DMS53 (cell line): ENCODE measurements at regions not wholly inside any gene's neighbourhood (a gene's known extent, or its start where the extent isn't known, plus 50 kb on each side); places are given as distances from the start of the nearest gene placed in this dataset.

ENCODE experiments used
- DNase-seq: peaks from one replicate; lab custom pipeline; 2025; lab: John Stamatoyannopoulos, UW

DNA sequence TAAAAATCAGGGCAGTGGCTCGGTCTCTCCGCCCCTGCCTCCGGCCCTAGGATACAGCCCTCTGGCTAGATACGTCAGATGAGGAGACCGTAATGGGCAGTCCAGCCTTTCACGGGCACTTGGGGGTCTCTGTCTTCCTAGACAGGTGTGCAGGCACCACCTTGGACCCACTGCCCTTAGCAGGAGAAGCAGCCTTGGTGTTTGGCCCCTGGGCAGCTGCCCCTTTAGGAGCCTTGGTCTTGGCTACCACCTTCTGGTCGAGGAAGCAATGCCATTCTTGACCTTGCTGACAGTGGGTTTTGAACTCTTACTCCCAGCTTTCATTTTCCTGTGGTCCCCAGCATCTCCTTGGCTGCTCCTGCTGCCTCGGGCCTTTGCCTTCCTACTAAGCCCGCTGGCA, 149.7 kb upstream of the FRMD4B start:
- no peak for DNase-seq

DNA sequence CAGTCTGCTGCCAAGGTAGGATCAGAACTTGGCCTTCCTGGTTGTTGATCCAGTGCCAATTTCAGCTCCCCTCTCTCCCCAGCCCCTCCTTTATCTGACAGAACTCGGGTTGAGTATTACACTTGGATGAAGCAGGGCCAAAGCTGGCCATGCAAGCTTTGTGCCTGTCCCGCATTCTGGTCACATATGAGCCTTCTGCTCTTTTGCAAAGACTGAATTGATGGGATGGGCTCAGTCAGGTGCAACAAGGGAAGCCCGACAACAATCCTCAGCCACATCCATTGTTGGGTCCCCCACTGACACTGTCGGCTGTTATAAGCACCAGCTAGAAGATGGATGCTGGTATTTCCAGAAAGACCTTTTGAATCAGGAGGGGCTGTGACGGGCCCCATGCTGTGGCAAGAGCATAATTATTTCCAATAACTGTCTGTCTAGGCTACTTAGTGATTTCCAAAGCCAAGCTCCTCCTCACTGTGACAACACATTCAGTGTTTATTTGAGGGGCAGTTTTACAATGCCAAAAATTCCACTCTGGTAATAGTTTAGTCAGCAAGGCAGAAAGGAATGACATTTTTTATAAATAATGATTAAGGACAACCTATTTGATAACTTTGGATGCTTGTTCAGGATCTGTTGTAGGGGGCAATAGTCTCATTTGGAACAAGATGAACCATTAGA, 146.8 kb upstream of the FRMD4B start:
- no peak for DNase-seq

DNA sequence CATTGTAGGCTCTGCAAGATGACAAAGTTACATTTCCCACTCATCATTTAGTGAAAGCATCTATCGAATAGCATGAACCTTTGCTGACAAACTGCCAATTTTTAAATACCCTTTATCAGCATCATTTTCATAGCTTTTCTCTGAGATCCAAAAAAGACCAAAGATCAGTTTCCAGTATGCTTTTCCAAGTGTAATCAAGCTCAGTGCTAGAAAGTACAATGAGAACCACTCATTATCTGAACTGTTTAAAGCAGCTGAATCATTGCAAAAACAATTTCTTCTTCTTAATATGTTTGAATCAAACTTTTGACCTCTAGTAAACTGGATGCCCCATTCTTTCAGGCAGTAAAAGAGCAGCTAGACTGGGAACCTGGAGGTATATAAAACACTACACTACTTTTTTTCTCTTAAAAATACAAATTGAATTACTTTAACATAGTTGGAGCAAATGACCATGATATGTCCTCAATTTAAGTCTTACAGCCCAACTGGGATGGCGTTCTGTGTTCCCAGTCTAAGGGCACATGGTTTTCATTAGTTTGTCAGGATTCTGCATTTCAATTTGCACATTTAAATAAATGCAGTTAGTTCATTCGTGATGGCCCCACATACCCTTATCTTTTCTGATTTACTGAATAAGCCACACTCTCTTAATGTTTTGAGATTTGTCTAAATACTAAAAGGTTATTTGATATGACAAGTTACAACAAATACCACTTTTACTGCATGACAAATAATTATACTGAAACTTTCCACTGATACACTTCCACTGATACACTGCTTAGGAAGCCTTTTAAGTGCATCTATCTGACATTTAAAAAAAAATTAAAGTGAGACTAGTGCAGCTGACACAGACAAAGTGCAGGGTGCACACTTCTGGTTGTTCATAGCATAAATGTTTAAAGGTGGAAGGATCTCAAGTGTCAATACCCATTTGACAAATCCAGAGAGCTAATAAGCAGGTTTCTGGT, 146.0 kb upstream of the FRMD4B start:
- no peak for DNase-seq

DNA sequence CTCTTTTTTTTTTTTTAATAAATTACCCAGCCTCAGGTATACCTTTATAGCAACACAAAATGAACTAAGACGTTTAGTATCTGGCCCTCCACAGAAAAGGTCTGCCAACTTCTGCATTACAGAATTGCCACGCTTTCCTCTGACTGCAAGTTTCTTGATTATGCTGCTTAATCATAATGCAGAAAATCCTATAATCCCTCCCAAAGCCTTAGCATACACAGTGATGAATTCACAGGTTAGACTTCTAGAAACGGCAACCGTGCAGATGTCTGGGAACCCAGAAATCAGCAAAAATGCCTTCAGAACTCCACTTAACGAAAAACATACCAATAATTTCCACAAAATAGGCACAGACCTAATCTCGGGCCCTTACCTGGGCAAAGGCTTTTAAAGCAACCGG, 144.7 kb upstream of the FRMD4B start:
- DNase-seq = no peak

DNA sequence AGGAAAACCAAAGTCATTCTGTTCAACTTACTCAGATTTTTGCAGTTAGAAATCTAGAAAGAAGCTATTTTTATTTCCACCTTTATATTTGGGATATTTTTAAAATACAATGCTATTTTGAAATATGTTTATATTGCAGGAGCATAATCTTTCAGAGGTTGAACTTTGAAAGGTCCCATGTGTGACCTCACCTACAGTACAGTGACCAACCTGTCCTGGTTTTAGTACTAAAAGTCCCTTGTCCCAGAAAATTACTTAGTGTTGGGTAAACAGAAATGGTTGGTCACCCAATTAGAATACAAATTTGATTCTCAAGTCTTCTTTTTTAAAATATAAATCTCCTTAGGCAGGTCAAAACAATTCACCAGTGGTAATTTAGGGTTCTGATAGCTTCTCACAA, 141.6 kb upstream of the FRMD4B start:
- DNase-seq = no peak

DNA sequence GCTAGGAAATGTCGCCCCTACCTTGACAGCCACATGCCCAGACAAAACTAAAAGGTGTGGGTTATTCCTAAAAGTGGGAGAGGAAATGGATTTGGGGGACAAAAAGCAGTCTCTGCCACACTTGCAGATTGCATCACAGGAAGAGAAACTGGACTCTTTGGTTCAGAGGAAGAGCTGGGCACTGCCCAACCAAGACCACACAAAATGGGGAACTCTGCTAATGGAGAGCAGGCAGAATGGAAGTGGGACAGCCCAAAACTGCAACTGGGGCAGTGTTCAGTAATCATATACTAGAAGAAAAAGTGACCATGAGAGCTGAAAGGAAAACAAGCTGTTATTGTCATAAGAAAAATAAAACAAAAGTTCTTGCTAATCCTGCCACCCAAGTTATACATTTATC, 138.9 kb upstream of the FRMD4B start:
- DNase-seq = no peak

DNA sequence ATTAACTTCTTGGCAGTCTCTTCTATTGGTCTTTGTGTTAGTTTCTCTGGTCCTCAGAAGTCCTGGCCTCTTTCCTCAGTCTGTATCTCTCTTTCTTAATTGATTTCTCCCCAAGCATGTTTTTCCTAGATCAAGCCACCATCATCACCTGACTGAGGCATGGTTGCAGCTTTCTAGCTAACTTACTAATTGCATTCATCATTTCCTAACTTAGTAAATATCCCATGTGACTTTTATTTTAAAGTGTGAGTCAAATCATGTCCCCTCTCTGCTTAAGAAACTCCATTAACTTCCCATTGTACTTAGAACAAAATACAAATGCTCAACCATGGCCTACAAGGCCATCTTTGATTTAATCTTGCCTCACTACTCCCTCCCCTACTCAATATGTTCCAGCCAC, 135.4 kb upstream of the FRMD4B start:
- DNase-seq = no peak

DNA sequence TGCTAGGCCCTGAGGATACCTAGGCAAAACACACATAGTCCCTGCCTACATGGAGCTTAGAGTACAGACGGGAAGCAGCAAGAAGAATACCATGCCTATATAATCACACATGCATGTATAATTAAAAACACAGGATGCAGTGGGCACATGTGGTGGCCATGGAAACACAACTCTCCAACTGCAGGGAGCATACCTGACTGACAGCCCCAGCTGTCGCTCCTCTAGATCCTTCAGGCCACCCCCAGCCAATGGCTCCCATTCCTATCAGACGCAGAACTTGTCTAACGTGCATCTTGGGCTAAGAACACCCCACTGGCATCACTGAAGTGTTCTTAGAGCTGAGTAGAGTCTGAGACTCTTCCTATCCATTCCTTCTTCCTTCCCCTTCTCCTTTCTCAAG, 125.5 kb upstream of the FRMD4B start:
- DNase-seq = no peak

DNA sequence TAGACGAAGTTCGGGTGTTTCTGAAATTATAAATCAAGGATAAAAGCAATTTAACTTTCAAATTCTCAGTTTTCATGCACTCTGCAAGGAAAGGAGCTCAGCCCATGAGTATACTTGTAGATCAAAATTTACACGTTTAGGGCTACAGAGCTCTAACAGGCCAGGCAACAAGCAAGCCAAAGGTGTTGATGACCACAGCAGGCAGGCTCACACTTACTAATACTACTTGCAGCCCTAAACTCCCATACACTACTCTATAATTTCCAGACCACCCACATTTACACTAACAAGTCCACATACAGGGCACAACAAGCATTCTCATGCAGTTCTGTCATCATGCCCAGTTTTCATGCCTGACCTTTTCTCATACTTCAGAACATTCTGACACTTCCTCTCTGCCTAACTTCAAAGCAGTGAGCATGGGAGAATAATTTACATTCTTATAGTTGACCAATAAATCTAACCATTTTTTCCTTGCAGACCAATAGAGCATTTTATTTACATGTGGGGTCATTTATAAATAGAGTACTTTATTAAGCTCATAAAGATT, 124.7 kb upstream of the FRMD4B start:
- DNase-seq = no peak

DNA sequence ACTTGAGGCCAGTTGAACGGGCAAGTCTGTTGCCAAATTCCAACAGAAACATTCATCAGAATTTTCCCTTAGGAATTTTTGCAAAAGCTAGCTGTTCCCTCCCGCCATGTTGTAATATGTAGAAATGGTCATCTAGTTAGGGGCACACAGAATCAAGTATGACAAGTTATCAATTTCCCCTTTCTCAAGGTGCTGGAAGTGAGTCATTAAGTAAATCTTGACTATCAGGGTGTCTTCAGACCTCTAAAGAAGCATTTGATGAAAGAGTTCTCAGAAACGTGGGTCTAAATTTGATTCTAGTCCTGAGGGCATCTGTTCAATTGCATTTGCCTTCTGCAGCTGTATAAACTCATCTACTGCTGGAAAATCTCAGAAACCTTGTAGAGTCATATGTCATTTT, 123.4 kb upstream of the FRMD4B start:
- no peak for DNase-seq

DNA sequence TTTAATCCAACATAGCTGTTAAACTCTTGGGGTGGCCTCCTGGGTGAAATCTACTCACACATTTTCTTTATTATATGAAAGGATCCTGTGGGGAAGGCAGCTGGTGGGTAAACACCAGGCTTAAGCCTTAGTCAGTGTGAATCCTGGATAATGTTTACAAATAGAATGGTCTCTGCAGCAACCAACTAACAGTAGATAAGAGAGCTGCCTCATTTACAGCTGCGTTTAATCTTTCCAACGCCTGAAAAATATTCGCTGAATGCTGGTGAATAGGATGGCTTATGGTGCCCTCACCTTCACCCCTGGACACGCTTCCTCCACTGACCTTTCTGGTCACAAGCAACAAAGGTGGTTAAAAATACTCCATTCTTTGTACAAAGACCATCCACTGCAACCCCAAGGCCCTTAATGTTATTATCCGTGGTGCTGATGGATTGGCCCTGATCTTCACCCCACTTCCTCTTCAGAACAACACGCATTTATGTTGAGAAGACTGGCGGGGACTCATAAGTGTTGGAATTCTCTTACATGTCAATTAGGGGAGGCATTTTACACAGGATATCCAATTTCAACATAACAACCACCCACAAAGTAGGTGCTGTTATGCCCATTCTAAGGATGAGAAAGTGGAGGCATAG, 120.0 kb upstream of the FRMD4B start:
- peak; percentile 11 for DNase-seq

DNA sequence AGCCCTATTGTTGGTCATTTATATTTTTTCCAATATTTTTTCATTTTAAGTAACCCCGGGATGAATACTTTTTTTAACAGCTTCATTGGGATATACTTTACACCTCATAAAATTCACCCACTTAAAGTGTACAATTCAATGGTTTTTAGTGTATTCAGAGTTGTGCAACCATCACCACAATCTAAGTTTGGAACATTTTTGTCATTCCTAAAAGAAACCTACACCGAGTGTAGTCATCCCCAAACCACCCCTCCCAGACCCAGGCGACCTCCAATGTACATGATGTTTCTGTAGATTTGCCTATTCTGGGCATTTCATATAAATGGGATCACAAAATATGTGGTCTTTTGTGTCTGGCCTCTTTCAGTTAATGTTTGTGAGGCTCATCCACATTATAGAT, 118.3 kb upstream of the FRMD4B start:
- DNase-seq = no peak

DNA sequence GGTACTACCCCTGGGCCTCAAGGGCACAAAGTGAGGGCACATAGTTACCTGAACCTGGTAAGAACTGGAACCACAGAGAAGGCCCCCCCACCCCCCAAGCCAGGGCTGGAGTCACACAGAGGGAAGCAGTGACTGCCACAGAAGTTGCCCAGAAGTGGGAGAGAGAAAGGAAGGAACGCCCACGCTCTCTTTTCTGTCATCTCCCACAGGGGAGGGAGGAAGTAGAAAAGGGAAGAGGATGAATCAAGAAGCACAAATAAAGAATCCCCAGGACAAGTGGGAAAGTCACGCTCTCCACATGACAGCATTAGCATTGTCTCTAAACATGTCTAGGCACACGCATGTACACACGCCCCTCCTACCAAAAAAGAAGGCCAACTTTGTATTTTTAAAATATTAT, 114.7 kb upstream of the FRMD4B start:
- no peak for DNase-seq

DNA sequence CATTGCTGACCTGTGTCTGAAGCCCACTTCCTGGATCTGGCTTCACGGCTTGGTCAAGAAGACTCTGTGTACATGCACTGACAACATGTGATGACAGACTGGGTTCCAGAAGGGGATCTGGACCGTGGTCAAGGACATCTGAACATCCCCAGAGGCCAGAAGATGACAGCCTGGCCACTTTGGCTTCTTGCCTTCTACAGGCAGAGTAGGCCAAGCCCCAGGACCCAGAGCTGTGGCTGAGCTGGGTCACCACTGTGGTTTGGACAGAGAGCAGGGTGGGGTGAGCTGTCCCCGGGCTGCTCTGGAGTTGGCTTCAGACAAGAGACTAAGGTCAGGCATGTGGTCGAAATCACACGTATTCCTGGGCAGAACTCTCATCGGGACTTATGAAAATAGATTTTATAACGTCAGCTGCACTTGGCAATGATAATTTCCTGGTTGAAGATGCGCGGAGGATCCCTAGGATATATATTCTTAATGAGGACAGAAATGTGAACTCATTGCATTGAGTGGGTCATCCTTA, 114.1 kb upstream of the FRMD4B start:
- DNase-seq = no peak

DNA sequence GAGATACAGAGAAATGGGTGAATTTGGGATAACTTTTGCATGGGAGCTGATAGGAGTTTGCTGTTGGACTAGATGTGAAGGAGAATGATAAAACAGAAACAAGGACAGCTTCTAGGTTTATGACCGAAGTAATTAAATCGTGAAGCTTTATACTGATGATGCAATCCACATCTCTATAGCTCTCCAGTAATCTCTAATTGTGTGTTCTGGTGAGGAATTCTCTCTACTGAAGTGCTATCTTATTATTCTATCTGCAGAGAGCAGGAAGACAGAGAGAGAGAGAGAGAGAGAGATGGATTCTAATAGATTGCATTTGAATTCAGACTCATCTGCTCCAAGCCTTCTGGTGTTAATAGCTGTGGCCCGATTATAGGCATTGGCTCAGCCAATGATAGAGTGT, 113.5 kb upstream of the FRMD4B start:
- DNase-seq = no peak

DNA sequence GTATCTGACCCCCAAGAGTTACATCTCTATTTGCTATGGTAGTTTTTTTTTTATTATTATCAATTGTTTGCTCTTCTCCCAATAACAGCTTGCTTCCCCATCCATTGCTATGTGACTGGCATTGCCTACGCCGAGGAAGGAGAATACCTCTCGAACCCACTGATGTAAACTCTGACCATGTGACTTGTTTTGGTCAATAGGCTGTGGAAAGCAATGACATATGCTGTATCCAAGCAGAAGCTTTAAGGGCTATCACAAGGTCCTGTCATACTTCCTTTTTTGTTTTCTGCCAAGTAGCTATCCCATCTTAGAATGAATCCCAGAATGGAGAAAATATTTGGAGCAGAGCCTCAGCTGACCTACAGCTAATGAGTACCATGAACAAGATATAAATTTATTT, 111.0 kb upstream of the FRMD4B start:
- no peak for DNase-seq

DNA sequence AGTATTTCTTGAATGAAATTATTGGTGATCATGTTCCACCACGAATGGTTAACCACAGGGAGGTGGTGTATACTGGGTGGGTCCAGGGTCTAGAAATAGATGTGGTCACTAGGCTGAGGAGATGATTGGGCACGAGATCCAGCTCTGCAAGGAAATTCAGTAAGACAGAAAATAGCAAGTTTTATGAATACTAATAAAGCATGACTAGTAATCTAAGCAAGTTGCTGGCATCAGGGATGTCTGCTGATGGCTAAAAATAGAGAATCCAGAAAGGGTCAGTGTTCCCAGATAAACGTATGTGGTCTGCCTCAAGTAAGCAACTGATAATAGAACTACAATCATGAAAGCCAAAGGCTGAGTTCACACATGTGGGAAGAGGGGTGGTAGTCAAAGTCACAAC, 108.3 kb upstream of the FRMD4B start:
- DNase-seq = no peak

DNA sequence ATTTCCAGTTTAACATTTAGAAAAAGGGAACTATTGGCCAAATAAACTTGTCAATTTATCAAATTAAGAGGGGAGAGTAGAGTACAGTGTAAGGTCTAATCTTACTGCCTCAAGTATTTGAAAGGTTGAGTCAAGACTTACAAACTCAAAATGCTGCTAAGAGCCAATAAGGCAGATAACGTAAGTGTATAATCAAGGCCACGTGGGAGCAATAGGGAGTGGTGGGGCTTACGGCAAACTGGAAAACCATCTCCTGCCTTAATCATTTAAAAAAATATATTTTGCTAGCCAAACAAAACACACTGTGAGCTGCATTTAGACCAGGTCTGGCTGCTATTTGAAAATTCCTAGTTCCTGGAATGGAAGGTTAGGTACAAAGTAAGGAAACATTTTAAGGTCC, 107.3 kb upstream of the FRMD4B start:
- no peak for DNase-seq

DNA sequence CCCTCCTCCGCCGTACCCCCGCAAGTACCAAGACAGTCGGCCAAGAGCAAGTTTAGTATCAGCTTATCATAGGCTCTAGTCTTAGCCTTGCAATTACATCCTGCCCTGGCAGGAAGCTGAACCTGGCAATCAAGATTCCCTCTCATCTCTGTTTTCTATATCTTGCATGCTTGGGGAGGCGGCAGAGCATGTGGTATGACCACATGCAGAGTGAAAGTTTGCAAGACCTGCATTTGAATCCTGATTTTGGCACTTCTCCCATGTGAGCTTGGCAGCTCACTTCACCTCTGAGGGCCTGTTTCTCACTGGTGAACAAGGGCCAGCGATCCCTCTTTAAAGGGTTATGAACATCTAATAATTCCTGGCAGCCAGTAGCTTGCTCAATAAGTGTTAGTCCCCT, 106.1 kb upstream of the FRMD4B start:
- DNase-seq = no peak

DNA sequence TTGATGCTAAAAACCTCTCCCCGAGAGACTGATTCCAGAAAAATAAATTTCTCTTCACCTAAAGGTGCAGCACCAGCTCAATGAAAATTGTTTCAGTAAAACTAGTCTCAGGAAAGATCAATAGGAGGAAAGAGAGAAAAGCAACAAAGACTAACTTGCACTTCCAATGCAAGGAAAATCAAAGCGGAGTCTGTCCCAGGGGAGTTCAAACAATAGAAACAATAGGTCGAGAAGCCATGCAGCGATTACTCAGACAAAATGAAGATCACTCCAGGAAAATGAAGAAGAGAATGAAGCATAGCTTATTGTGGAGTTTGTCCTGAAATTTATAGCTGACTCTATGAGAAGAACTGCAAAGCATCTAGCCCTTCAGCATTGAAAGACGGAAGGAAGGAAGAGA, 105.1 kb upstream of the FRMD4B start:
- no peak for DNase-seq

DNA sequence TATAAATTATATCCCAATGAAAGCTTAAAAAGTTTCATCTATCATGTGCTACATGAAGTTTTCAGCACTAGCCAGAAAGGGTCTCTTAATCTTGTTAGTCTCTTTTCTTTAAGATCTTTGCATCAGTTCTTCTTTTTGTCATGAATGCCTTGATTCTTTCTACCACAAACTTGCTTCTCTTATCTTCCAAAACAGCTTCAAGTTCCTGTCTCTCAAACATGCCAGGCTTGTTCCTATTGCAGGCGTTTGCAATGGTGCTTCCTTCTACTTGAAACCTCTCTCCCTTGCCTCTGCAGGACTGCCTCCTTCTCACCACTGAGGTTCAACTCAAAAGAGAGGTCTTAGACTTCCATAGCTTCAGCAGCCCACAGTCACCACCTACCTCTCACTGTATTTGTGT, 104.3 kb upstream of the FRMD4B start:
- DNase-seq = no peak

DNA sequence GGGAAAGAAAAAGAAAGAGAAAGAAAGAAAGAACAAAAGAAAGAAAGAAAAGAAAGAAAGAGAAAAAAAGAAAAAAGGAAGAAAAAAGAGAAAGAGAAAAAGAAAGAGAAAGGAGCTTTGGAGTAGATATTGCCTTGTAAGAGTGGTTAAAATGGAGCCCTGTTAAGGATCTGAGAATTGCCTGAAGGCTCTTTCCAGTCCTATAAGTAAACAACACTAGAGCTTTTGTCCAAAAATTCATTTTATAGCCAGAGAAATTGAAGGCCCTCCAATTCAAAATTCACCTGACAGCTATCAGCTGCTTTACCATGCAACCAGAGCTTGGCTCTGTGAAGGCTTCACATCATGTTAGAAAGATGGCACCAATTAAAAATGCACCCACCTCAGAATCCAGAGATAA, 102.1 kb upstream of the FRMD4B start:
- DNase-seq = no peak

DNA sequence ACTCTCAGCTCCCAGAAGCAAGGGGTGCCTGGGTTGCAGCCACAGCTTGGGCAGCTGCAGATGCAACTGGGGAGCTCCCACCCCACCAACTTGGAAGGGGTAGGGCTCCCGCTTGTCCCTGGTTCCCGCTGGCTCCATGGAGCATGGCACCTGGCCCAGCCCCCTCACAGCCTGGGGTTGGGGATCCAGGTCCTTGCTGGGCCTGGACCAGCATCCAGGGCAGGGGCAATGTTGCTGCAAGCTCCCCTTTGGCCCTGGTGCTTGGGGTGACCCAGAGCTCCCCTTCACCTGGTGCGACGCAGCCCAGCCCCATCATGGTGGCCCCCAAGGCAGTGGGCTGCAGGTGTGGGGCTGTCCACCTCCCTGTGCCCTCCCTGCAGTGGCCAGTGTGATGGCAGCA, 99.6 kb upstream of the FRMD4B start:
- no peak for DNase-seq
